ENCODE measurements at regions not wholly inside any gene's neighbourhood (a gene's known extent, or its start where the extent isn't known, plus 50 kb on each side); places are given as distances from the start of the nearest gene placed in this dataset.
"Not testable (repeated sequence)": the region's sequence is repeated elsewhere in the genome, so short reads cannot be mapped to it uniquely, and the experiment has no call there.

- TF ChIP-seq CTCF (IDR thresholded peaks at IDR 0.05) (peak; percentile 63), ZFX (IDR thresholded peaks at IDR 0.05; ENCODE audit: borderline replicate concordance) (no peak)
- no peak overlapping the region for H3K27ac ChIP-seq
Measured at GRCh38 chr10:22103701-22104470, 100.4 kb upstream of the DNAJC1 start.

- TF ChIP-seq CTCF (IDR thresholded peaks at IDR 0.05) (no peak), ZFX (IDR thresholded peaks at IDR 0.05; ENCODE audit: borderline replicate concordance) (no peak)
- H3K27ac ChIP-seq: no peak overlapping the region
Measured at GRCh38 chr10:22097696-22098095, 94.2 kb upstream of the DNAJC1 start.

- H3K27ac ChIP-seq: not testable (repeated sequence)
Measured at GRCh38 chr10:22091260-22091659, 87.7 kb upstream of the DNAJC1 start.

- no peak for TF ChIP-seq ZFX (IDR thresholded peaks at IDR 0.05; ENCODE audit: borderline replicate concordance)
- peak overlapping the region; percentile 91 for H3K27ac ChIP-seq
Measured at GRCh38 chr10:22087402-22087738, 83.8 kb upstream of the DNAJC1 start.

GRCh38 chr10:22086730-22087401 lies 83.3 kb upstream of the DNAJC1 start:
- peak overlapping the region; percentile 91 for H3K27ac ChIP-seq
- no peak for TF ChIP-seq ZFX (IDR thresholded peaks at IDR 0.05; ENCODE audit: borderline replicate concordance)
- no peak for TF ChIP-seq CTCF (IDR thresholded peaks at IDR 0.05)

GRCh38 chr10:22079921-22080320 lies 76.4 kb upstream of the DNAJC1 start:
- not testable (repeated sequence) for H3K27ac ChIP-seq

- H3K27ac ChIP-seq: no peak overlapping the region
- TF ChIP-seq ZFX (IDR thresholded peaks at IDR 0.05; ENCODE audit: borderline replicate concordance) (no peak), CTCF (IDR thresholded peaks at IDR 0.05) (no peak)
Measured at GRCh38 chr10:22071332-22071731, 67.8 kb upstream of the DNAJC1 start.

- TF ChIP-seq CTCF (IDR thresholded peaks at IDR 0.05) (no peak), ZFX (IDR thresholded peaks at IDR 0.05; ENCODE audit: borderline replicate concordance) (no peak)
- H3K27ac ChIP-seq: no peak overlapping the region
Measured at GRCh38 chr10:22067091-22067490, 63.6 kb upstream of the DNAJC1 start.

GRCh38 chr10:22060984-22061383 lies 57.5 kb upstream of the DNAJC1 start:
- not testable (repeated sequence) for H3K27ac ChIP-seq
